ENCODE measurements at regions not wholly inside any gene's neighbourhood (a gene's known extent, or its start where the extent isn't known, plus 50 kb on each side); places are given as distances from the start of the nearest gene placed in this dataset.

- TF ChIP-seq, protein P1, sequence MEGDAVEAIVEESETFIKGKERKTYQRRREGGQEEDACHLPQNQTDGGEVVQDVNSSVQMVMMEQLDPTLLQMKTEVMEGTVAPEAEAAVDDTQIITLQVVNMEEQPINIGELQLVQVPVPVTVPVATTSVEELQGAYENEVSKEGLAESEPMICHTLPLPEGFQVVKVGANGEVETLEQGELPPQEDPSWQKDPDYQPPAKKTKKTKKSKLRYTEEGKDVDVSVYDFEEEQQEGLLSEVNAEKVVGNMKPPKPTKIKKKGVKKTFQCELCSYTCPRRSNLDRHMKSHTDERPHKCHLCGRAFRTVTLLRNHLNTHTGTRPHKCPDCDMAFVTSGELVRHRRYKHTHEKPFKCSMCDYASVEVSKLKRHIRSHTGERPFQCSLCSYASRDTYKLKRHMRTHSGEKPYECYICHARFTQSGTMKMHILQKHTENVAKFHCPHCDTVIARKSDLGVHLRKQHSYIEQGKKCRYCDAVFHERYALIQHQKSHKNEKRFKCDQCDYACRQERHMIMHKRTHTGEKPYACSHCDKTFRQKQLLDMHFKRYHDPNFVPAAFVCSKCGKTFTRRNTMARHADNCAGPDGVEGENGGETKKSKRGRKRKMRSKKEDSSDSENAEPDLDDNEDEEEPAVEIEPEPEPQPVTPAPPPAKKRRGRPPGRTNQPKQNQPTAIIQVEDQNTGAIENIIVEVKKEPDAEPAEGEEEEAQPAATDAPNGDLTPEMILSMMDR (IDR thresholded peaks at IDR 0.05; ENCODE audit: borderline replicate concordance, insufficient read depth, low read depth, low read length): no peak
Observed at GRCh38 chr22:47777426-47777825, 1015.0 kb downstream of the TBC1D22A start.

GRCh38 chr22:47776329-47776728 lies 1013.9 kb downstream of the TBC1D22A start:
- H3K4me3 ChIP-seq (ENCODE audit: low read depth, low read length): no peak overlapping the region
- TF ChIP-seq, protein P1 (IDR thresholded peaks at IDR 0.05; ENCODE audit: borderline replicate concordance, insufficient read depth, low read depth, low read length): no peak

More at GRCh38 chr22:47777426-47777825, 1015.0 kb downstream of the TBC1D22A start:
- H3K4me3 ChIP-seq (ENCODE audit: low read depth, low read length): no peak overlapping the region

DNA sequence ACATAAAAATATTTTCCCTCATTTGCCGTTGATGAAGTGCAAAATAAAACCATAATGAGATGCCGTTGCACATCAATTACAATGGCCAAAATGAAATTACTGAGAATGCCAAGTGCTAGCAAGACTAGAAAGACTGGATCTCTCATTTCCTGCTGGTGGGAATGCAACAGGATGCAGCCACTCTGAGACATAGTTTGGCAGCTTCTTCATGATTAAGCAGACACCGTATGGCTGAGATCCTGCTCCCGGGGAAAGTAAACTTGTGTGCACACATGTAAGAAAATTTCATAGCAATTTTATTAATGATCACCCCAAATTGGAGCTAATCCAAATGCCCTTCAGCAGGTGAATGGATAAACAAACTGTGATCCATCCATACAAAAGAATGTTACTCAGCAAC lies 1013.2 kb downstream of the TBC1D22A start:
- TF ChIP-seq, protein P1 (IDR thresholded peaks at IDR 0.05; ENCODE audit: borderline replicate concordance, insufficient read depth, low read depth, low read length): no peak
- H3K4me3 ChIP-seq (ENCODE audit: low read depth, low read length): no peak overlapping the region

DNA sequence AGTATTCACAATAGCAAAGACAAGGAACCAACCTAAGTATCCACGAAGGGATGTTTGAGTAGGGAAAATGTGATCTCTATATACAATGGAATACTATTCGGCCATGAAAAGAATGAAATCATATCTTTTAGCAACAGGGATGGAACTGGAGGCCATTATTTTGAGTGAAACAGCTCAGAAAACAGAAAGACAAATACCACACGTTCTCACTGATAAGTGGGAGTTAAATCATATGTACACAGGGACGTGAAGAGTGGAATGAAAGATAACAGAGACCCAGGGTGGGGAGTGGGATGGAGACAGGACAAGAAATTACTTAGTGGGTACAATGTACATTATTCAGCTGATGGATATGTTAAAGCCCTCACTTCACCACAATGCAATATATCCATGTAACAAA lies 1012.7 kb downstream of the TBC1D22A start:
- TF ChIP-seq, protein P1 (IDR thresholded peaks at IDR 0.05; ENCODE audit: borderline replicate concordance, insufficient read depth, low read depth, low read length): no peak
- no peak overlapping the region for H3K4me3 ChIP-seq (ENCODE audit: low read depth, low read length)

GRCh38 chr22:47773635-47774034 lies 1011.2 kb downstream of the TBC1D22A start:
- TF ChIP-seq, protein P1 (IDR thresholded peaks at IDR 0.05; ENCODE audit: borderline replicate concordance, insufficient read depth, low read depth, low read length): no peak
- H3K4me3 ChIP-seq (ENCODE audit: low read depth, low read length): no peak overlapping the region

DNA sequence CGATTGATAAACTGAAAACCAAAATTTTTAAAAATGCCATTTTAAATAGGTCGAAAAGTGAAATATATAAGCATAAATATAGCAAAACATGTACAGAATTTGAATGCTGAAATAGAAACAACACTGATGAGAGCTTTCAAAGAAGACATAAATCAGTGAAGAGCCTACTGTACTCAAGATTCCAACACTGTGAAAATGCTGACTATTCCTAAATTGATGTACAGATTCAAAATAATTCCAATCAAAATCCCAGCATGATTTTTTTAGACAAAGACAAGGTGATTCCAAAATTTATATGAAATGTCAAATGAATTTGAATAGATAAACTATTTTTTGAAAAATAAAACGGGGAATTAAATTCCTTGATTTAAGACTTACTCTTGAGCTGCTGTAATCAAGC lies 1010.4 kb downstream of the TBC1D22A start:
- TF ChIP-seq, protein P1 (IDR thresholded peaks at IDR 0.05; ENCODE audit: borderline replicate concordance, insufficient read depth, low read depth, low read length): no peak
- H3K4me3 ChIP-seq (ENCODE audit: low read depth, low read length): no peak overlapping the region

- TF ChIP-seq, protein P1 (IDR thresholded peaks at IDR 0.05; ENCODE audit: borderline replicate concordance, insufficient read depth, low read depth, low read length): no peak
- H3K4me3 ChIP-seq (ENCODE audit: low read depth, low read length): no peak overlapping the region
Observed at GRCh38 chr22:47769652-47770051, 1007.2 kb downstream of the TBC1D22A start.
